Posterior vena cava (tissue), 2 donors: ENCODE measurements at regions not wholly inside any gene's neighbourhood (a gene's known extent, or its start where the extent isn't known, plus 50 kb on each side); places are given as distances from the start of the nearest gene placed in this dataset.

Experiments used
- DNase-seq: peaks from one replicate; pipeline ENCODE4 v3.0.0-alpha.2; 2020; ENCODE audit warnings: low spot score
- intact Hi-C, 2 donors: fragments of 100-400 bp; cut with DNase I; formaldehyde crosslinking; loops; one replicate each; pipeline versions ENCODE4 v1.14.1 to v1.14.2; 2022 to 2023
- donor health status: DM: yes; HTN: yes; CAD: no.
- donor health status: DM: yes; HTN: yes; CAD: no.

- DNase-seq, result no peak
- intact Hi-C loops, result loop anchor here in 1 of 2 donors (10.0 kb wide), 1 partner anchor 443 kb away; no protein-coding TSS in a partner anchor
Observed at GRCh38 chr3:139751789-139752188, 74.0 kb upstream of the NMNAT3 start.

DNA sequence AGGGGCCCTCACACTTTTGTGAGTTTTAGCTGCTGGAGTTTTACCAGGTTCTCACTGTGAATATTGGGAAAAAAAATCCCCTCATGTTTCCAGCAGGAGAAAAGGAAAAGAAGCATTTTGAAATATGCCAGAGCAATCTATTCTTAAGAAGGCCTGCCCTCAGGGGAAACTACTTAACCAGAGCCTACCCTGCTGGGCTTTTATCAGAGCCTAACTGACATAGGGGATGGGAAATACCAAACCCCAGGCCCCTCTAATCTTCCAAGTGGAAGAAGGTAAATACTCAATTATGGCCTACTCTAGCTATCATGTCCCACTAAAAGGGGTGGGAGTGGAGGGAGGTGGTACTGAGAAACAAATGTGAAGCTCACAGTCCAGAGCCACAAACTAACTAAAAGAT, 68.7 kb upstream of the NMNAT3 start:
- DNase-seq, result no peak
- intact Hi-C loops, result no loop called here

DNA sequence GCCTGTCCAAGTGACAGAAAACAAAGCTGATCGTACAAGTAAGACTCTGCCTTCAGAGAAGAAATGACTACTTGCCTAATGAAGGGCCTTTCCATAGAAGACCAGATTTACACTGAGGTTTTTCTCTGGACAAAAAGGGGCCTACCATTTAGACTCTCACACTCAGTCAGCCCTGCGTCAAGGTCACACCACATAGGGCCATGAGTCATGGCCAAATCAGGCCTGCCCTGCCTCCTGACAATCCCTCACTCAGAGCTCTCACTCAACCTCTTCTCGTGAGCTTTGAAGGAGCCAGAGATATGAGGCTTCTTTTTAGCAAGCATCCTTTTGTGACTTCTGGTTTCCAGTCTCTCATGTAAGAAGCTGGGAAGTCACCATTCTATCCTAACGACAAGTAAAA, 68.1 kb upstream of the NMNAT3 start:
- intact Hi-C loops, result no loop called here
- DNase-seq, result no peak

DNA sequence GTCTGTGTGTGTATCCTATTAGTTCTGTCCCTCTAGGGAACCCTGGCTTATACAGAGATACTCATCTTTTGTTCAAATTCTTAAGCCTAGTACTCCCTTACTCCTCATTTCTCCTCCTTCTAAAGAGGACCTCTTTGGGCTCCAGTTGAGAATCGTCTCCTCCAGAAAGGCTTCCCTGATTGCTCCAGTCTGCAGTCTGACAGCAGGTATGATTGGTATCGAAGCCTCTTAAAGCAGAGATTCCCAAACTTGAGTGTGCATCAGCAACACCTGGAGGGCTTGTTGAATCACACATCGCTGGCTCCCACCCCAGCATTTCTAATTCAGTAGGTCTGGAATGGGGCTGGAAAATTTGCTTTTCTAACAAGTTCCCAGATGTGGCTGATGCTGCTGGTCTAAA, 60.9 kb upstream of the NMNAT3 start:
- DNase-seq, result no peak
- intact Hi-C loops, result loop anchor here in 1 of 2 donors (5.0 kb wide), 1 partner anchor 469 kb away; no protein-coding TSS in a partner anchor

DNA sequence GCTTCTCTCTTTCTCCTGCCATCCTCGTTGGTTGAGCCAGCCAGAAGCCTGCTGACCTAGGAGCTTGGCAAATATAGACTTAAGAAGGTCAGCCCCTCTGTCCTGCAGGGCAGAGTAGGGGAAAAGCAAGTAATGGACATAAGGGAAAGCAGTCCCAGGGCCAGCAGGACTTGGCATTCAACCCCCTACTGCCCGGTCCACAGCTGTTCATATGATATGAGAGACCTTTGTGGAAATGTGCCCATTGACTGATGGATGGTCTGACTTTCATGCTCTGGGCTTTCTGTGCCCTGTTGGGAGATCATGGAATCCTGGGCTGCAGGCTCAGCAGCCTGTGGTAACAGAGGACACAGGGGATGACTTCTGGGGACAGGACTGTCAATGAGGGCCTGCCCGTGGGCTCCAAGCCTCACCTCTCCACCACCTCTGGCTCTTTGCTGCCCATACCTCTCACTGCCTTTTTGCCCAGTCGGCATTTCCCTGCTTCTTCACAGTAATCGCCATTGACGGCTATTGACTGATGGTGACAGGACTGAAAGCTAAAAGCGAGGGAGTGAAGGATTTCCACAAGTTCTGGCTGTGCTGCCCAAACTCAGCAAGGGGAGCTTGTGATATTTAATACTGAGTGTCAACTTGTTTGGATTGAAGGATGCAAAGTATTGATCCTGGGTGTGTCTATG, 60.0 kb upstream of the NMNAT3 start:
- no peak for DNase-seq
- intact Hi-C loops, result loop anchor here in 1 of 2 donors (5.0 kb wide), 1 partner anchor 469 kb away; no protein-coding TSS in a partner anchor

GRCh38 chr3:139735191-139735590, 57.4 kb upstream of the NMNAT3 start:
- no peak for DNase-seq
- intact Hi-C loops, result loop anchor here in 1 of 2 donors (5.0 kb wide), 1 partner anchor 472 kb away; no protein-coding TSS in a partner anchor

- no peak for DNase-seq
- intact Hi-C loops, result no loop called here
Observed at GRCh38 chr3:139732729-139733128, 55.0 kb upstream of the NMNAT3 start.

DNA sequence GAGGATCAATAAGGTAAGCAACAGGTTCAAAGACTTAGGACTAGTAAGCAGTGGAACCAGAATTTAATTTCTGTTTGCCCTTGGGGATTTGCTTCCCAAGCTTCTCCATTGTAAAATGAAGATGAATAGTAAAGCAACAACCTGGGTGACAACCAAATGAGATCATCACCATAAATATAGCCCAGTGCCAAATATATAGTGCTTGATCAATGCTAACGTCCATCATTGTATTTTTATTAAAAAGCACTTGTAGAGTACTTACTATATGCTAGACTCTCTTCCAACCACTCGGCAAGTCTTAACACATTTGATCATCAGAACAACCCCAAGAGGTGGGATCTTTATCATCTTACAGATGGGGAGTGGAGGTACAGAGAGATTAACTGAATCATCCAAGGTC, 51.5 kb upstream of the NMNAT3 start:
- intact Hi-C loops, result no loop called here
- DNase-seq, result no peak

GRCh38 chr3:139728414-139728813, 50.6 kb upstream of the NMNAT3 start:
- DNase-seq, result no peak
- intact Hi-C loops, result no loop called here
